HEK293 (cell line): ENCODE measurements at regions not wholly inside any gene's neighbourhood (a gene's known extent, or its start where the extent isn't known, plus 50 kb on each side); places are given as distances from the start of the nearest gene placed in this dataset.

Experiments used
- CTCF ChIA-PET: fragments of 350-600 bp; formaldehyde crosslinking; extraction: SDS; loops from one replicate; lab custom pipeline; 2021; ENCODE audit warnings: antibody characterized with exemption; lab: Yijun Ruan, JAX
- POLR2A ChIA-PET: fragments of 300-600 bp; formaldehyde crosslinking; extraction: SDS; loops from one replicate; lab custom pipeline; 2020; ENCODE audit warnings: antibody characterized with exemption, inconsistent platforms; lab: Yijun Ruan, JAX
- H3K27ac ChIP-seq: fragments of 200-500 bp; sonication (Bioruptor generic); 2 replicates; pipeline ENCODE4 v1.5.1; 2014; ENCODE audit warnings: low read depth, low read length, control low read depth, inconsistent platforms; ENCODE audit errors: extremely low read depth
- H3K36me3 ChIP-seq, 2 experiments: fragments of 200-500 bp in 1 of 2; sonication (Bioruptor generic) in 1 of 2; 1 replicate in 1 of 2; 2 replicates in 1 of 2; pipeline ENCODE4 v1.5.1; 2014 to 2017; ENCODE audit warnings: inconsistent platforms in 2 of 2, low read length in 2 of 2; ENCODE audit not compliant: control insufficient read depth in 2 of 2, insufficient read depth in 1 of 2
- H3K4me1 ChIP-seq: fragments of 200-500 bp; sonication (Bioruptor generic); 2 replicates; pipeline ENCODE4 v1.5.1; 2014; ENCODE audit warnings: mild to moderate bottlenecking, low read length, inconsistent platforms; ENCODE audit not compliant: control insufficient read depth, insufficient read depth
- H3K4me3 ChIP-seq: 2 replicates; pipeline ENCODE4 v1.5.1; 2011; ENCODE audit warnings: low read depth, mild to moderate bottlenecking, control low read depth, low read length, moderate library complexity
- H3K9me3 ChIP-seq: fragments of 200-500 bp; sonication (Bioruptor generic); 2 replicates; pipeline ENCODE4 v1.5.1; 2014; ENCODE audit warnings: low read depth, low read length, inconsistent platforms; ENCODE audit not compliant: control insufficient read depth, insufficient read depth
- ATF2 ChIP-seq: fragments of 450-650 bp; formaldehyde crosslinking; IDR thresholded peaks from 2 replicates; pipeline ENCODE4 v1.5.1; 2016; ENCODE audit warnings: missing biosample characterization, missing genetic modification characterization, low read depth
- BCL11B ChIP-seq: fragments of 450-650 bp; formaldehyde crosslinking; IDR thresholded peaks from 2 replicates; pipeline ENCODE4 v1.5.1; 2016; ENCODE audit warnings: low read depth, missing biosample characterization, missing genetic modification characterization
- EGR2 ChIP-seq: fragments of 450-650 bp; formaldehyde crosslinking; IDR thresholded peaks from 2 replicates; pipeline ENCODE4 v1.5.1; 2016; ENCODE audit warnings: low read depth, missing biosample characterization, missing genetic modification characterization
- KLF7 ChIP-seq: fragments of 450-650 bp; formaldehyde crosslinking; IDR thresholded peaks from 2 replicates; pipeline ENCODE4 v1.5.1; 2016; ENCODE audit warnings: missing biosample characterization, missing genetic modification characterization, borderline replicate concordance
- OSR2 ChIP-seq: fragments of 450-650 bp; formaldehyde crosslinking; IDR thresholded peaks from 2 replicates; pipeline ENCODE4 v1.5.1; 2016; ENCODE audit warnings: missing biosample characterization, missing genetic modification characterization
- PRDM6 ChIP-seq: fragments of 450-650 bp; formaldehyde crosslinking; IDR thresholded peaks from 2 replicates; pipeline ENCODE4 v1.5.1; 2017; ENCODE audit warnings: missing biosample characterization, missing genetic modification characterization
- SCRT2 ChIP-seq: fragments of 450-650 bp; formaldehyde crosslinking; IDR thresholded peaks from 2 replicates; pipeline ENCODE4 v1.5.1; 2016; ENCODE audit warnings: missing biosample characterization, missing genetic modification characterization
- TCF7L2 ChIP-seq: IDR thresholded peaks from 2 replicates; pipeline ENCODE4 v1.6.1; 2011; ENCODE audit warnings: low read depth, mild to moderate bottlenecking, inconsistent platforms, low read length, moderate library complexity, borderline replicate concordance
- ZBTB26 ChIP-seq: fragments of 450-650 bp; formaldehyde crosslinking; optimal IDR thresholded peaks from 2 replicates; pipeline ENCODE3; 2016; ENCODE audit warnings: missing biosample characterization, mild to moderate bottlenecking, missing genetic modification characterization
- ZBTB49 ChIP-seq: fragments of 450-650 bp; formaldehyde crosslinking; IDR thresholded peaks from 2 replicates; pipeline ENCODE4 v1.5.1; 2016; ENCODE audit warnings: missing biosample characterization, missing genetic modification characterization, low read depth
- ZFP37 ChIP-seq: fragments of 450-650 bp; formaldehyde crosslinking; IDR thresholded peaks from 2 replicates; pipeline ENCODE4 v1.5.1; 2016; ENCODE audit warnings: missing biosample characterization, missing genetic modification characterization
- ZNF140 ChIP-seq: fragments of 450-650 bp; formaldehyde crosslinking; IDR thresholded peaks from 2 replicates; pipeline ENCODE4 v1.5.1; 2016; ENCODE audit warnings: missing biosample characterization, missing genetic modification characterization
- ZNF24 ChIP-seq: fragments of 450-650 bp; formaldehyde crosslinking; IDR thresholded peaks from 2 replicates; pipeline ENCODE4 v1.5.1; 2016; ENCODE audit warnings: missing biosample characterization, missing genetic modification characterization
- ZNF274 ChIP-seq, 2 experiments: fragments of 200-500 bp in 1 of 2; fragments of 450-650 bp in 1 of 2; sonication (Bioruptor generic) in 1 of 2; formaldehyde crosslinking in 1 of 2; IDR thresholded peaks; 2 replicates each; pipeline versions ENCODE4 v1.5.1 to v1.6.1; 2014 to 2016; ENCODE audit warnings: borderline replicate concordance in 1 of 2, inconsistent platforms in 1 of 2, low read length in 1 of 2, missing biosample characterization in 1 of 2, missing genetic modification characterization in 1 of 2
- ZNF391 ChIP-seq: fragments of 450-650 bp; formaldehyde crosslinking; IDR thresholded peaks from 2 replicates; pipeline ENCODE4 v1.5.1; 2016; ENCODE audit warnings: low read depth, missing biosample characterization, missing genetic modification characterization, borderline replicate concordance
- ZNF549 ChIP-seq: fragments of 450-650 bp; IDR thresholded peaks from 2 replicates; pipeline ENCODE4 v1.5.1; 2018; ENCODE audit warnings: missing biosample characterization, missing genetic modification characterization, mild to moderate bottlenecking, inconsistent platforms, moderate library complexity
- ZNF560 ChIP-seq: fragments of 450-650 bp; formaldehyde crosslinking; IDR thresholded peaks from 2 replicates; pipeline ENCODE4 v1.5.1; 2017; ENCODE audit warnings: missing biosample characterization, missing genetic modification characterization, borderline replicate concordance
- ZNF654 ChIP-seq: fragments of 450-650 bp; formaldehyde crosslinking; IDR thresholded peaks from 2 replicates; pipeline ENCODE4 v1.5.1; 2016; ENCODE audit warnings: low read depth, missing biosample characterization, missing genetic modification characterization
- ZNF660 ChIP-seq: fragments of 450-650 bp; IDR thresholded peaks from 2 replicates; pipeline ENCODE4 v1.5.1; 2018; ENCODE audit warnings: missing biosample characterization, mild to moderate bottlenecking, missing genetic modification characterization
- ZNF777 ChIP-seq: fragments of 450-650 bp; formaldehyde crosslinking; IDR thresholded peaks from 2 replicates; pipeline ENCODE4 v1.5.1; 2017; ENCODE audit warnings: missing biosample characterization, missing genetic modification characterization, borderline replicate concordance
- ZNF830 ChIP-seq: fragments of 450-650 bp; IDR thresholded peaks from 2 replicates; pipeline ENCODE4 v1.5.0; 2018; ENCODE audit warnings: missing biosample characterization, missing genetic modification characterization, low read depth, mild to moderate bottlenecking, moderate library complexity
- TF ChIP-seq, protein P1 (sequence below): fragments of 450-650 bp; formaldehyde crosslinking; IDR thresholded peaks from 2 replicates; pipeline ENCODE4 v1.5.1; 2016; ENCODE audit warnings: missing biosample characterization, missing genetic modification characterization
- TF ChIP-seq, protein P2 (sequence below): fragments of 450-650 bp; formaldehyde crosslinking; IDR thresholded peaks from 2 replicates; pipeline ENCODE4 v1.5.1; 2016; ENCODE audit warnings: missing biosample characterization, missing genetic modification characterization

GRCh38 chr14:62003701-62004100 lies 241.5 kb downstream of the SNAPC1 start:
- TF ChIP-seq ZBTB49 (tag by site-specific recombination) (no peak), ZNF777 (no peak), ZNF660 (no peak), ATF2 (tag by site-specific recombination) (no peak), ZBTB26 (tag by site-specific recombination) (no peak), ZFP37 (no peak), OSR2 (no peak), ZNF140 (no peak), ZNF654 (tag by site-specific recombination) (no peak), BCL11B (tag by site-specific recombination) (no peak), SCRT2 (tag by site-specific recombination) (no peak), PRDM6 (tag by site-specific recombination) (no peak)
- TF ChIP-seq, protein P1, sequence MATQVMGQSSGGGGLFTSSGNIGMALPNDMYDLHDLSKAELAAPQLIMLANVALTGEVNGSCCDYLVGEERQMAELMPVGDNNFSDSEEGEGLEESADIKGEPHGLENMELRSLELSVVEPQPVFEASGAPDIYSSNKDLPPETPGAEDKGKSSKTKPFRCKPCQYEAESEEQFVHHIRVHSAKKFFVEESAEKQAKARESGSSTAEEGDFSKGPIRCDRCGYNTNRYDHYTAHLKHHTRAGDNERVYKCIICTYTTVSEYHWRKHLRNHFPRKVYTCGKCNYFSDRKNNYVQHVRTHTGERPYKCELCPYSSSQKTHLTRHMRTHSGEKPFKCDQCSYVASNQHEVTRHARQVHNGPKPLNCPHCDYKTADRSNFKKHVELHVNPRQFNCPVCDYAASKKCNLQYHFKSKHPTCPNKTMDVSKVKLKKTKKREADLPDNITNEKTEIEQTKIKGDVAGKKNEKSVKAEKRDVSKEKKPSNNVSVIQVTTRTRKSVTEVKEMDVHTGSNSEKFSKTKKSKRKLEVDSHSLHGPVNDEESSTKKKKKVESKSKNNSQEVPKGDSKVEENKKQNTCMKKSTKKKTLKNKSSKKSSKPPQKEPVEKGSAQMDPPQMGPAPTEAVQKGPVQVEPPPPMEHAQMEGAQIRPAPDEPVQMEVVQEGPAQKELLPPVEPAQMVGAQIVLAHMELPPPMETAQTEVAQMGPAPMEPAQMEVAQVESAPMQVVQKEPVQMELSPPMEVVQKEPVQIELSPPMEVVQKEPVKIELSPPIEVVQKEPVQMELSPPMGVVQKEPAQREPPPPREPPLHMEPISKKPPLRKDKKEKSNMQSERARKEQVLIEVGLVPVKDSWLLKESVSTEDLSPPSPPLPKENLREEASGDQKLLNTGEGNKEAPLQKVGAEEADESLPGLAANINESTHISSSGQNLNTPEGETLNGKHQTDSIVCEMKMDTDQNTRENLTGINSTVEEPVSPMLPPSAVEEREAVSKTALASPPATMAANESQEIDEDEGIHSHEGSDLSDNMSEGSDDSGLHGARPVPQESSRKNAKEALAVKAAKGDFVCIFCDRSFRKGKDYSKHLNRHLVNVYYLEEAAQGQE: no peak
- CTCF ChIA-PET: no interaction called here
- Histone ChIP-seq H3K4me3 (no peak overlapping the region), H3K36me3 (no peaks in the 10 kb centered on the region), H3K9me3 (no peaks in the 10 kb centered on the region), H3K27ac (no peak overlapping the region), H3K4me1 (no peaks in the 10 kb centered on the region)
- POLR2A ChIA-PET: no interaction called here

DNA sequence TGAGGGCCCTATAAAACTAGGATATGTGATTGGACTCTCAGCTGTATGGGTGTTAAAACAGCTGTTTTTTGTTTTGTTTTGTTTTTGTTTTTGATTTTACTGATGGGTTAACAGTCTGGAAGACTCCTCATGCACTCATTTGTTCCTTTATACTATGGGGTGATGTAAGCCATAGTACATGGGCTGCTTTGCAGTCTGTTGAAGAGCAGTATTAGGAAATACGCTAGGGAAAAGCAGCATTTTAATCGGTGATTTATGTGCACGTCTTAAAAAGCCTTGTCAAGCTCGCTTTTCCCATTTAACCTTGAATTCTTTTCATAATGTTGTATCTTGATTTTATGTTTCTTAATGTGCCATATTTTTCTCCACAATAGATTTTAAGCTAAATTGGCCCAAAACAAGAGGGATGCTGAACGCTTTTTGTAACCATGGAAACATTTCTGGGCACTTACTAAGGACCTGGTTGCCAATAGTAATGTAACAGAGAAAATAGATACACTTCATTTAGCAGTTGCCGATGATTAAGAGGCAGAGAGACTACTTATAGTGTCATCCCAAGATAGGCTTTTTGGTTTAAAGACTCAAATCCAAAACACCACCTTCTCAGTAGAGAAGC lies 244.0 kb downstream of the SNAPC1 start:
- Histone ChIP-seq H3K9me3 (no peaks in the 10 kb centered on the region), H3K27ac (no peak overlapping the region), H3K4me3 (no peak overlapping the region), H3K4me1 (no peaks in the 10 kb centered on the region), H3K36me3 (no peaks in the 10 kb centered on the region)
- ChIA-PET CTCF (interaction anchor here (0.5 kb wide), 1 partner anchor 116 kb away, joined by 5 read pairs; no protein-coding TSS in a partner anchor), POLR2A (no interaction called here)
- TF ChIP-seq ZNF549 (tag by site-specific recombination): no peak
- TF ChIP-seq EGR2: no peak
- TF ChIP-seq ZNF24 (tag by site-specific recombination): no peak
- TF ChIP-seq ZNF654 (tag by site-specific recombination): no peak
- no peak for TF ChIP-seq ZNF560 (tag by site-specific recombination)
- TF ChIP-seq ZNF830 (tag by site-specific recombination): no peak
- TF ChIP-seq ZNF391: no peak
- TF ChIP-seq KLF7: no peak
- no peak for TF ChIP-seq TCF7L2
- no peak for TF ChIP-seq ZNF274 (IDR thresholded peaks at IDR 0.05; ENCODE audit: low read length)
- TF ChIP-seq ZNF274 (tag by site-specific recombination; IDR thresholded peaks at IDR 0.05; ENCODE audit: borderline replicate concordance): no peak
- TF ChIP-seq, protein P2, sequence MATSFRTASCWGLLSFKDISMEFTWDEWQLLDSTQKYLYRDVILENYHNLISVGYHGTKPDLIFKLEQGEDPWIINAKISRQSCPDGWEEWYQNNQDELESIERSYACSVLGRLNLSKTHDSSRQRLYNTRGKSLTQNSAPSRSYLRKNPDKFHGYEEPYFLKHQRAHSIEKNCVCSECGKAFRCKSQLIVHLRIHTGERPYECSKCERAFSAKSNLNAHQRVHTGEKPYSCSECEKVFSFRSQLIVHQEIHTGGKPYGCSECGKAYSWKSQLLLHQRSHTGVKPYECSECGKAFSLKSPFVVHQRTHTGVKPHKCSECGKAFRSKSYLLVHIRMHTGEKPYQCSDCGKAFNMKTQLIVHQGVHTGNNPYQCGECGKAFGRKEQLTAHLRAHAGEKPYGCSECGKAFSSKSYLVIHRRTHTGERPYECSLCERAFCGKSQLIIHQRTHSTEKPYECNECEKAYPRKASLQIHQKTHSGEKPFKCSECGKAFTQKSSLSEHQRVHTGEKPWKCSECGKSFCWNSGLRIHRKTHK (tag by site-specific recombination): no peak
